GM10248 (cell line): ENCODE measurements at regions not wholly inside any gene's neighbourhood (a gene's known extent, or its start where the extent isn't known, plus 50 kb on each side); places are given as distances from the start of the nearest gene placed in this dataset.

Source experiments
- CTCF ChIA-PET: fragments of 300-600 bp; sonication (Branson Sonifier 250); formaldehyde crosslinking; extraction: SDS; loops from one replicate; lab custom pipeline; 2021; ENCODE audit warnings: antibody characterized with exemption; lab: Yijun Ruan, JAX
- POLR2A ChIA-PET: fragments of 350-650 bp; sonication (Branson Sonifier 250); formaldehyde crosslinking; extraction: SDS; loops from one replicate; lab custom pipeline; 2020; ENCODE audit warnings: antibody characterized with exemption; lab: Yijun Ruan, JAX
- DNase-seq: peaks from one replicate; pipeline ENCODE4 v3.0.0; 2012; ENCODE audit errors: extremely low spot score
- CTCF ChIP-seq: IDR thresholded peaks from 2 replicates; pipeline ENCODE4 v1.5.1; 2012; ENCODE audit warnings: mild to moderate bottlenecking, low read depth; ENCODE audit errors: extremely low read depth, missing control alignments, control extremely low read depth

GRCh38 chr7:19415123-19415522 is 269.9 kb upstream of the FERD3L start:
- no peak for DNase-seq
- TF ChIP-seq CTCF = no peak
- POLR2A ChIA-PET = no interaction called here
- CTCF ChIA-PET = interaction anchor here (2.3 kb wide), 1 partner anchor 11 kb away, joined by 7 read pairs; no protein-coding TSS in a partner anchor

DNA sequence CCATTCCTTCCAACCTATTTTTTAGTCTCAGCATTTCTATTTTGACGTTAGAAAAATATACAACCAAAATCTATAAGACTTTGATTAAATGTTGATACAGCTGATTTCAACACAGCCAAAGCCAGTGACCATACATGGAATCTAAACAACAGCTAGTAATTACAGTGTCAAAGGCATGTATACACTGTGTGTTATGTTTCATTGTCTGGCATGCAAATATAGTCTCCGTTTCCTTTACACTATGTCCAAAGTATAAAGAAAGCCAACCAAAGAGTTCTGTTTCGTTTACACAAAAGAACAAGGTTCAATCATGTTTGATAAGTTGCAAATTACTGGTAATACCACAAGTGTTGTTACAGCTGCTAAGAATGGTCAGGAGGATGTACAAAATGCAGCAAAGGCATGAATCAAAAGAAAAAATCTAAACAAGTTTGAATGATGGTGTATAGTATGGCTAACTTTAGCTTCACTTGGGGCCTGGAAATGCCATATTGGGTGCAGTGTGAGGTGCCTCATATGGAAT is 268.3 kb upstream of the FERD3L start:
- no peak for TF ChIP-seq CTCF
- ChIA-PET POLR2A (no interaction called here), CTCF (no interaction called here)
- no peak for DNase-seq

DNA sequence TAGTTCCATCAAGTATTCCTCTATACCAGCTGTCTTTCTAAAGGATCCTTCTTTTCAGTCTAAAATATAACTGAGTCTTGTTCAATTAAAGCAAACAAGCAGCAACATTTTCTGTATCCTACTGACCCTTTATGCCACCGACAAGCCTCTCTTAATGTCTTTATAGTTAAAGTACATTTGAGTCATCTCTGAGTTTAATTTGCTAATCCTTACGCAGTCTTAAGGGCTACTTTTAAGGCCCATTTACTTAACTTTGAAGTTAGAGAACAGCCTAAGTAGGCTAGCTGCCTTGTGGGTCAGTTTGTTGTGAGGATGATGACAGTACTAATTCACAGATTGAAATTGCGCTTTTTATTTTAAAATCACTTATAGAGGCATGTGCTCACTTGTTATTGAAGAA is 265.5 kb upstream of the FERD3L start:
- ChIA-PET CTCF (no interaction called here), POLR2A (no interaction called here)
- no peak for DNase-seq
- no peak for TF ChIP-seq CTCF

- DNase-seq = no peak
- CTCF ChIA-PET = no interaction called here
- no peak for TF ChIP-seq CTCF
- POLR2A ChIA-PET = no interaction called here
Observed at GRCh38 chr7:19410106-19410505, 264.9 kb upstream of the FERD3L start.

GRCh38 chr7:19408706-19409220 is 263.5 kb upstream of the FERD3L start:
- CTCF ChIA-PET = no interaction called here

GRCh38 chr7:19407270-19407669 is 262.0 kb upstream of the FERD3L start:
- no peak for TF ChIP-seq CTCF
- POLR2A ChIA-PET = no interaction called here
- CTCF ChIA-PET = interaction anchor here (0.8 kb wide), 1 partner anchor 10 kb away, joined by 3 read pairs; no protein-coding TSS in a partner anchor
- DNase-seq = no peak

More at GRCh38 chr7:19408706-19409220, 263.5 kb upstream of the FERD3L start:
- no peak for DNase-seq
- POLR2A ChIA-PET = no interaction called here
- TF ChIP-seq CTCF = no peak

DNA sequence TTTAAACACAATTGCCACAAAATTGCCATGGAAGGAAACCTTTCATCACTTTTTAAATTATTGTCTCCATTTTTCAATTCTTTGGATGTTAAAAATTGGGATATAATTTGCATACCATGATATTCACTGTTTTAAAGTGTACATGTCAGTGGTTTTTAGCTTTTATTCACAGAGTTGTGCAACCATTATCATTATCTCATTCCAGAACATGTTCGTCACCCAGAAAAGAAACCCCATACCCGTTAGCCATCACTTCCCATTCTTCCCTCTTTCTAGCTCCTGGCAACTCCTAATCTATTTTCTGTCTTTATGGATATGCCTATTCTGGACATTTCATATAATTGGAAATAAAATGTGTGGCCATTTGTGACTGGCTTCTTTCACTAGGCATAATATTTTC is 260.3 kb upstream of the FERD3L start:
- ChIA-PET POLR2A (no interaction called here), CTCF (no interaction called here)
- no peak for TF ChIP-seq CTCF
- no peak for DNase-seq
